IMR-90 (cell line): ENCODE measurements at regions not wholly inside any gene's neighbourhood (a gene's known extent, or its start where the extent isn't known, plus 50 kb on each side); places are given as distances from the start of the nearest gene placed in this dataset.

Experiments used
- ATAC-seq: fragments of 200-7000 bp; cut with Tn5 transposase; 2 replicates; pipeline ENCODE4 v1.9.1; 2020; ENCODE audit warnings: low read depth, mild to moderate bottlenecking, moderate library complexity
- BruUV-seq: library from RNA; stranded (reverse); fragments of 400-500 nt; replicated peaks from 2 replicates; lab custom pipeline; 2021; lab: Mats Ljungman, UMichigan
- CTCF ChIA-PET: fragments of 300-600 bp; formaldehyde crosslinking; extraction: SDS; loops from one replicate; lab custom pipeline; 2021; ENCODE audit warnings: antibody characterized with exemption; lab: Yijun Ruan, JAX
- POLR2A ChIA-PET: fragments of 300-600 bp; sonication (Branson Sonifier 250); formaldehyde crosslinking; loops from one replicate; lab custom pipeline; 2022; ENCODE audit warnings: antibody characterized with exemption; ENCODE audit not compliant: unreplicated experiment; lab: Charles Lee
- DNase-seq: peaks from one replicate; pipeline ENCODE4 v3.0.0; 2013
- H2AFZ ChIP-seq: replicated peaks from 2 replicates; pipeline ENCODE3; 2013; ENCODE audit warnings: low read length, mild to moderate bottlenecking; ENCODE audit not compliant: poor library complexity
- H2AK5ac ChIP-seq: 2 replicates; pipeline ENCODE4 v1.6.1; 2013; ENCODE audit warnings: low read depth, low read length, inconsistent platforms
- H2AK9ac ChIP-seq: replicated peaks from 2 replicates; pipeline ENCODE3; 2013; ENCODE audit warnings: mild to moderate bottlenecking, low read depth, low read length, moderate library complexity; ENCODE audit not compliant: poor library complexity
- H2BK120ac ChIP-seq: 2 replicates; pipeline ENCODE4 v1.6.1; 2013; ENCODE audit warnings: low read depth, low read length, inconsistent platforms
- H2BK15ac ChIP-seq: 3 replicates; pipeline ENCODE4 v1.6.1; 2013; ENCODE audit warnings: low read depth, low read length, inconsistent platforms
- H2BK20ac ChIP-seq: 2 replicates; pipeline ENCODE4 v1.6.1; 2013; ENCODE audit warnings: low read depth, mild to moderate bottlenecking, inconsistent platforms, low read length, moderate library complexity
- H2BK5ac ChIP-seq: 2 replicates; pipeline ENCODE4 v1.6.1; 2013; ENCODE audit warnings: mild to moderate bottlenecking, low read depth, low read length, inconsistent platforms; ENCODE audit not compliant: poor library complexity, severe bottlenecking
- H3K14ac ChIP-seq: replicated peaks from 2 replicates; pipeline ENCODE4 v1.6.1; 2013; ENCODE audit warnings: low read depth, low read length, inconsistent platforms
- H3K18ac ChIP-seq: 2 replicates; pipeline ENCODE4 v1.6.1; 2013; ENCODE audit warnings: low read depth, low read length, control low read depth
- H3K23ac ChIP-seq: 2 replicates; pipeline ENCODE4 v1.6.1; 2013; ENCODE audit warnings: low read depth, low read length, inconsistent platforms
- H3K27ac ChIP-seq: 2 replicates; pipeline ENCODE4 v1.5.1; 2013; ENCODE audit warnings: mild to moderate bottlenecking, control low read depth, low read length; ENCODE audit not compliant: insufficient read depth
- H3K27me3 ChIP-seq: 2 replicates; pipeline ENCODE4 v1.6.1; 2013; ENCODE audit warnings: low read length; ENCODE audit not compliant: control insufficient read depth, insufficient read depth
- H3K36me3 ChIP-seq: 2 replicates; pipeline ENCODE4 v1.6.1; 2013; ENCODE audit warnings: low read length, mixed read lengths; ENCODE audit not compliant: control insufficient read depth, insufficient read depth
- H3K4ac ChIP-seq: 2 replicates; pipeline ENCODE4 v1.6.1; 2013; ENCODE audit warnings: low read depth, low read length, inconsistent platforms
- H3K4me1 ChIP-seq: 2 replicates; pipeline ENCODE4 v1.6.1; 2013; ENCODE audit warnings: low read length, mixed read lengths; ENCODE audit not compliant: control insufficient read depth, insufficient read depth
- H3K4me2 ChIP-seq: 2 replicates; pipeline ENCODE4 v1.6.1; 2013; ENCODE audit warnings: low read depth, mild to moderate bottlenecking, control low read depth, low read length, moderate library complexity
- H3K4me3 ChIP-seq: 2 replicates; pipeline ENCODE4 v1.5.1; 2013; ENCODE audit warnings: low read depth, mild to moderate bottlenecking, control low read depth, low read length, moderate library complexity; ENCODE audit not compliant: insufficient read depth
- H3K56ac ChIP-seq: 2 replicates; pipeline ENCODE4 v1.6.1; 2013; ENCODE audit warnings: low read length, inconsistent platforms; ENCODE audit not compliant: insufficient read depth; ENCODE audit errors: extremely low read depth
- H3K79me1 ChIP-seq, 2 experiments: 2 replicates each; pipeline ENCODE4 v1.6.1; 2013; ENCODE audit warnings: low read length in 2 of 2, inconsistent platforms in 1 of 2, low read depth in 1 of 2
- H3K9ac ChIP-seq: 2 replicates; pipeline ENCODE4 v1.6.1; 2013; ENCODE audit warnings: low read depth, low read length, control low read depth
- H3K9me1 ChIP-seq: 2 replicates; pipeline ENCODE4 v1.6.1; 2013; ENCODE audit warnings: low read length, inconsistent platforms; ENCODE audit not compliant: insufficient read depth
- H3K9me3 ChIP-seq: 2 replicates; pipeline ENCODE4 v1.6.1; 2013; ENCODE audit warnings: low read length; ENCODE audit not compliant: control insufficient read depth, insufficient read depth
- H4K20me1 ChIP-seq: 2 replicates; pipeline ENCODE4 v1.6.1; 2013; ENCODE audit warnings: low read length, inconsistent platforms; ENCODE audit not compliant: insufficient read depth
- H4K5ac ChIP-seq: 2 replicates; pipeline ENCODE4 v1.6.1; 2013; ENCODE audit warnings: mild to moderate bottlenecking, low read depth, low read length, control low read depth
- H4K8ac ChIP-seq, 2 experiments: 2 replicates each; pipeline ENCODE4 v1.6.1; 2013; ENCODE audit warnings: low read depth in 2 of 2, low read length in 2 of 2, control low read depth in 1 of 2, inconsistent platforms in 1 of 2
- H4K91ac ChIP-seq: 2 replicates; pipeline ENCODE4 v1.6.1; 2013; ENCODE audit warnings: low read depth, low read length, inconsistent platforms; ENCODE audit not compliant: insufficient read depth
- CEBPB ChIP-seq: IDR thresholded peaks from 2 replicates; pipeline ENCODE4 v1.6.1; 2012; ENCODE audit warnings: low read depth, low read length, improper control_type of control experiment
- FOS ChIP-seq: fragments of 150-350 bp; IDR thresholded peaks from 2 replicates; pipeline ENCODE4 v1.6.1; 2016; ENCODE audit warnings: low read depth, low read length
- MAZ ChIP-seq: IDR thresholded peaks from 2 replicates; pipeline ENCODE4 v1.6.1; 2012; ENCODE audit warnings: low read depth, mild to moderate bottlenecking, low read length, improper control_type of control experiment, moderate library complexity, borderline replicate concordance
- MXI1 ChIP-seq: IDR thresholded peaks from 2 replicates; pipeline ENCODE4 v1.6.1; 2012; ENCODE audit warnings: low read depth, mild to moderate bottlenecking, low read length, moderate library complexity, borderline replicate concordance
- NFE2L2 ChIP-seq: fragments of 150-350 bp; IDR thresholded peaks from 2 replicates; pipeline ENCODE4 v1.6.1; 2016; ENCODE audit warnings: low read depth, mild to moderate bottlenecking, low read length
- POLR2A ChIP-seq: IDR thresholded peaks from 2 replicates; pipeline ENCODE4 v1.6.1; 2012; ENCODE audit warnings: mild to moderate bottlenecking, low read depth, low read length
- RAD21 ChIP-seq: IDR thresholded peaks from 2 replicates; pipeline ENCODE4 v1.6.1; 2012; ENCODE audit warnings: low read length, improper control_type of control experiment
- RCOR1 ChIP-seq: IDR thresholded peaks from 2 replicates; pipeline ENCODE4 v1.6.1; 2012; ENCODE audit warnings: mild to moderate bottlenecking, low read length, improper control_type of control experiment; ENCODE audit not compliant: insufficient replicate concordance
- RFX5 ChIP-seq: IDR thresholded peaks from 2 replicates; pipeline ENCODE4 v1.8.0; 2012; ENCODE audit warnings: low read depth, mild to moderate bottlenecking, low read length, moderate library complexity
- SMC3 ChIP-seq: fragments of 150-350 bp; IDR thresholded peaks from 2 replicates; pipeline ENCODE4 v1.6.1; 2016; ENCODE audit warnings: low read depth, mild to moderate bottlenecking, antibody characterized with exemption, low read length, moderate library complexity
- WGBS, 2 experiments: methylation state at CpG; one replicate each; pipeline versions ENCODE4 v1.1.5 to v1.1.7; 2013; ENCODE audit warnings: missing lambda C conversion rate in 2 of 2; ENCODE audit not compliant: insufficient read length in 1 of 2; ENCODE audit errors: extremely low coverage in 2 of 2; 5-methylcytosine and 5-hydroxymethylcytosine counted together
- dilution Hi-C: fragments of 300-500 bp; cut with HindIII; formaldehyde crosslinking; loops from one replicate; pipeline ENCODE4 v1.14.3; 2018; ENCODE audit warnings: low sequenced_read_pairs; ENCODE audit not compliant: unreplicated experiment
- in situ Hi-C: fragments of 300-500 bp; cut with MboI; formaldehyde crosslinking; loops from 3 replicates; pipeline ENCODE4 v1.14.3; 2019; ENCODE audit warnings: low sequenced_read_pairs, inconsistent platforms, mixed read lengths
- intact Hi-C: fragments of 100-400 bp; cut with micrococcal nuclease; formaldehyde crosslinking; loops from 2 replicates; pipeline ENCODE4 v1.10.0; 2022

DNA sequence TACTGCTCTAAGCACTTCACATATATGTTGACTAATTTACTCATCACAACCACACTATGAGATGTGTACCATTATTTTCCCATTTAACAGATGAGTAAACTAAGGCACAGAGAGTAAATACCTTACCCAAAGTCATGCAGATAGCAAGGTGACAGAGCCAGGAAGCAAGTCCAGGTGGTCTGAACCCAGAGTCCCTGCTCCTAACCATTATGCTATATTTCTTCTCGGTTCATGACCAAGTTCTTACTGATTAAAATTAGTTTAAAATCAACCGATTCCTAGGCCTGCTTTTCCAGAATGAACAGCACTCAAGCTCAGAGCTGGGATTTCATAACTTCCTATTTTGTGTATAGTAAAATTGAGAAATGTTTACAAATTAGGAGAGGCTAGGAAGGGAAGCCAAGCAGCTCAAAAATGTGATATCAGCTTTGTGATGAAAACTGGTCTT is 85.5 kb upstream of the EGLN3 start:
- peak overlapping the region; percentile 70; the same call in 1 of the 2 replicates for H3K4me2 ChIP-seq
- no peaks in the 10 kb centered on the region; the same call in 1 of the 2 replicates for H3K4me1 ChIP-seq
- no peaks in the 10 kb centered on the region for H4K20me1 ChIP-seq
- H4K91ac ChIP-seq, result no peak overlapping the region; the same call in 1 of the 2 replicates
- intact Hi-C loops (no loop called here), in situ Hi-C loops (no loop called here), dilution Hi-C loops (no loop called here)
- H3K14ac ChIP-seq, result no peak overlapping the region
- H3K9me3 ChIP-seq, result no peaks in the 10 kb centered on the region
- POLR2A ChIA-PET, result no interaction called here
- no peak overlapping the region for H2BK120ac ChIP-seq
- peak overlapping the region; percentile 69; the same call in 1 of the 2 replicates for H3K27ac ChIP-seq
- H3K18ac ChIP-seq, result peak overlapping the region; percentile 80; the same call in 1 of the 2 replicates
- TF ChIP-seq RAD21, result no peak
- no peak for TF ChIP-seq NFE2L2
- TF ChIP-seq POLR2A, result no peak
- no peak for TF ChIP-seq MXI1
- no peak for TF ChIP-seq SMC3
- TF ChIP-seq MAZ, result no peak
- TF ChIP-seq RCOR1, result no peak
- TF ChIP-seq CEBPB, result no peak
- TF ChIP-seq FOS, result no peak
- no peak for TF ChIP-seq RFX5
- H4K8ac ChIP-seq, result peak overlapping the region in 1 of 2 experiments; percentile 59; a peak in 2 of 4 replicates
- peak overlapping the region; percentile 78; the same call in 1 of the 2 replicates for H4K5ac ChIP-seq
- CTCF ChIA-PET, result no interaction called here
- H3K79me1 ChIP-seq, result no peaks in the 10 kb centered on the region
- H3K9me1 ChIP-seq, result no peaks in the 10 kb centered on the region
- H3K36me3 ChIP-seq, result no peaks in the 10 kb centered on the region
- WGBS, 2 experiments, result no CpG with 5 or more reads among the region's 2 CpGs
- no TSS peak for BruUV-seq
- peak overlapping the region; percentile 84 for H2BK5ac ChIP-seq
- no peak overlapping the region for H3K23ac ChIP-seq
- peaks cover 2% of the 10 kb centered on the region; the same call in 1 of the 2 replicates for H3K27me3 ChIP-seq
- H2BK15ac ChIP-seq, result no peak overlapping the region
- no peak overlapping the region; the same call in 1 of the 2 replicates for H3K56ac ChIP-seq
- no peak overlapping the region for H3K4me3 ChIP-seq
- DNase-seq (no peak), ATAC-seq (no peak)
- H2AK9ac ChIP-seq, result no peak overlapping the region
- H3K9ac ChIP-seq, result no peak overlapping the region
- no peak overlapping the region for H2BK20ac ChIP-seq
- no peak overlapping the region for H2AK5ac ChIP-seq
- H3K4ac ChIP-seq, result no peak overlapping the region
- no peak overlapping the region for H2AFZ ChIP-seq
